IPS DF 6.9 (cell line): ENCODE measurements at regions not wholly inside any gene's neighbourhood (a gene's known extent, or its start where the extent isn't known, plus 50 kb on each side); places are given as distances from the start of the nearest gene placed in this dataset.

Source experiments
- DNase-seq: peaks from one replicate; pipeline ENCODE4 v3.0.0-alpha.2; 2013; ENCODE audit warnings: low read depth, low spot score
- H3K27ac ChIP-seq: one replicate; pipeline ENCODE4 v1.5.1; 2013; ENCODE audit warnings: low read length, control low read depth
- H3K27me3 ChIP-seq: 2 replicates; pipeline ENCODE4 v1.6.1; 2013; ENCODE audit warnings: mild to moderate bottlenecking, low read length; ENCODE audit not compliant: control insufficient read depth, insufficient read depth
- H3K36me3 ChIP-seq: 2 replicates; pipeline ENCODE4 v1.6.1; 2013; ENCODE audit warnings: low read length; ENCODE audit not compliant: control insufficient read depth, insufficient read depth
- H3K4me1 ChIP-seq: 2 replicates; pipeline ENCODE4 v1.6.1; 2013; ENCODE audit warnings: low read length; ENCODE audit not compliant: control insufficient read depth, insufficient read depth
- H3K4me3 ChIP-seq: 2 replicates; pipeline ENCODE4 v1.5.1; 2013; ENCODE audit warnings: mild to moderate bottlenecking, low read length
- H3K9me3 ChIP-seq: 2 replicates; pipeline ENCODE4 v1.6.1; 2013; ENCODE audit warnings: low read length, inconsistent platforms; ENCODE audit not compliant: control insufficient read depth, insufficient read depth
- WGBS: extraction: QIAGEN DNeasy Blood & Tissue Kit; methylation state at CpG from one replicate; pipeline ENCODE4 v1.1.7; 2013; ENCODE audit warnings: mixed read lengths, missing lambda C conversion rate; ENCODE audit not compliant: insufficient read length, insufficient coverage; 5-methylcytosine and 5-hydroxymethylcytosine counted together

DNA sequence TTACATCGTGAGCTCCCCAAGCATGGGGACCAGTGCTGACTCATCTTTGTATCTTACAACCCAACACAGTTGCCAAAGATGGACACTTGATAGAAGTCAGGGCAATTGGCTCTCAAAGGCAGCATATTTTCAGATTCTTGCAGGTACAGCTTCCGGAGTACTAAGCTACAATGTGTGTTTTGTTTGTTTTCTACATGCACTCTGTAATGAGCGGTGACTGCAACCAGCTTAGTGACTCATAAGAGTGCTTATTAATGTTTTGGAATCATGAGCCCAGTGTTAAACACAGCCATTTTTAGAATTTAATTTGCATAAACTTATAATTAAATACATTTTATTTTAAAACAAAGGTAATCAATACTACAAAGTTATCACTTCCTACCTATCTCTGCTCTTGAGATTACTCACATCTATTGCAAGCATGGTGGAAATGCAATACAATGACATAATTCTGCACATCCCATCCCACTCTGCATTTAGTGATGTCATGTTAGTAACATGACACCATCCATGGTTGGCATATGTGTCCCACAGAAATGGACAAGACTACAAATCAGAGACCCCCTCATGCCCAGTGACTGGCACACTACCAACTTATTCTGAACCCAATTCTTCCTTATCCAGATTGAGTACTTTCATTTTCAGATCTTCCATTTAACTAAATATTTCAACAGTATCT lies 399.8 kb upstream of the ST6GAL2 start:
- no CpG with 5 or more reads among the region's 3 CpGs for WGBS
- Histone ChIP-seq H3K4me3 (no peak overlapping the region), H3K36me3 (no peaks in the 10 kb centered on the region), H3K27ac (no peak overlapping the region), H3K4me1 (no peaks in the 10 kb centered on the region), H3K27me3 (no peaks in the 10 kb centered on the region), H3K9me3 (no peaks in the 10 kb centered on the region)
- no peak for DNase-seq

DNA sequence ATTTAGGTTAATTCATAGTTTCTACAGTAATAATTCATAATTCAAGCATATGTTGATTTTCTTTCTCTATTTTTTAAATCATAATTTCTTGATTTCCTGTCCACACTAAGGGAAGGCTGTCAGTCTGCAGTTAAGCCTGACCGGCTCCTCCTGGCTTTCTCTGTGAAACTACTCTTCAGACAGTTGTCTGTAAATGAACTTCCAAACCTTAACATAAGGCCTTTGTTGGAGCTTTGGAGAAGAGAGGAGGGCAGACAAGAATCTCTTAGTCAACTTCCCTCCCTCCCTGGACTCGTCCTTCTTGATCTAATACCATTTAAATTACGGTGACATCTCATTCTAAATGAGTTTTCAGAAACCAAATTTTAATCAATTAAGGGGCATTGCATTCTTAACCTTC lies 404.1 kb upstream of the ST6GAL2 start:
- Histone ChIP-seq H3K27ac (no peak overlapping the region), H3K4me1 (no peaks in the 10 kb centered on the region), H3K27me3 (no peaks in the 10 kb centered on the region), H3K36me3 (no peaks in the 10 kb centered on the region), H3K9me3 (no peaks in the 10 kb centered on the region), H3K4me3 (no peak overlapping the region)
- no CpG with 5 or more reads among the region's 3 CpGs for WGBS
- DNase-seq: no peak

DNA sequence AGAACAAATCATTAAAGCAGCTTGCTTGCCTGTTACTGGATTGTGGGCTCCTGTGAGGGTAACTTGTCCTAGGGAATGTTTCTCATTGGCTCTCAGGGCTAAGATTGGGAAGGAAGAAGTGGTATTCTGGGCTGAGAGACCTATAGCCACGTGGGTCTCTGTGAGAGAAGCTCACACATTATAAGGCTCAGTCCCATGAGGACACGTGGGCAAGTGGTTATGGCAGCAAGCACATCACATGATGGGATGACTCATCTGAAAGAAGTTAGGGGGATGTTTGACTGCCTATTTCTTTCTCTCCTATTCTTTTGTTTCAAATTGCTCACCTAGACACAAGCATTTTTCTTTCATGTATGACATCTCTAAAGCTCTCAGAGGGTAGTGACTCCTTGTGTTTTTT lies 418.0 kb upstream of the ST6GAL2 start:
- H3K9me3 ChIP-seq: no peaks in the 10 kb centered on the region
- H3K4me3 ChIP-seq: no peak overlapping the region
- H3K27me3 ChIP-seq: no peaks in the 10 kb centered on the region
- no peaks in the 10 kb centered on the region for H3K36me3 ChIP-seq
- H3K4me1 ChIP-seq: no peaks in the 10 kb centered on the region
- DNase-seq: no peak
- no CpG with 5 or more reads among the region's 2 CpGs for WGBS
- H3K27ac ChIP-seq: no peak overlapping the region

DNA sequence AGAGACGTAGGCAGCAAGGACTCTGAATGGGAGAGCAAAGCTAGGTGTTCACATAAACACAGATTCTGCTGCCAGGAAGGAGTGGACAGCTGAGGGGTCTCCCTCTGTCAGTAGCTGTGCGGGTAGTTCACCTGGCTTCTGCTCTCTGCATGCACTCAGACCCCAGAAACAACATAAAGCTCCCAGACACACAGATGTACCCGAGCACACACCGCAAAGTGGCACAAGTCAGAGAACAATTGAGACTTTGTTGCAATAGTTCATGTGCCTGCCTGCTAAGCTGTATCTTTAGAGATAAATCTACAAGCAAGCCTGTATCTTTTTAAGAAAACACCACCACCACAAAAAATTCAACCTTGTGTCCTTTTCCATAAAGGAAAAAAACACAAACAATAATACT lies 420.0 kb upstream of the ST6GAL2 start:
- no peak overlapping the region for H3K27ac ChIP-seq
- H3K36me3 ChIP-seq: no peaks in the 10 kb centered on the region
- H3K9me3 ChIP-seq: no peaks in the 10 kb centered on the region
- DNase-seq: no peak
- H3K4me1 ChIP-seq: no peaks in the 10 kb centered on the region
- WGBS: no CpG with 5 or more reads among the region's 4 CpGs
- no peaks in the 10 kb centered on the region for H3K27me3 ChIP-seq
- no peak overlapping the region for H3K4me3 ChIP-seq

DNA sequence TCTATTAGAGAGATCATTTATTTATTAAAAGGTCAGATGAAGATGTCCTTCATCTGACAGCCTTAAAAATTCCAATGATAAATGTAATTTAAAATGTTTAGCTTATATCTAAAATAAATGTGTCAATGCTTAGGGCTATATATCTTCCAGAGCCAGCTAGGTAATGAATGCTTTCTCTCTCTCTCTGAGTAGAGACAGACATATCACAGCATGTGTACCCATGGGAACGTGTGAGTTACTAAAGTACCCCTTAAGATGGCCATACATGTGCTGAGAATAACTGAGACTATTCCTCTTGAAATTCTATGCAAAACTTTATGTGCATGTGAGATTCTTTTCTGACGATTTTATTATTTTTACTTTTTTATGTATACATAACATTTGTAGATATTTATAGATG lies 420.9 kb upstream of the ST6GAL2 start:
- no peaks in the 10 kb centered on the region for H3K4me1 ChIP-seq
- H3K9me3 ChIP-seq: no peaks in the 10 kb centered on the region
- WGBS: no CpG with 5 or more reads among the region's 2 CpGs
- no peak for DNase-seq
- no peaks in the 10 kb centered on the region for H3K36me3 ChIP-seq
- H3K4me3 ChIP-seq: no peak overlapping the region
- no peaks in the 10 kb centered on the region for H3K27me3 ChIP-seq
- no peak overlapping the region for H3K27ac ChIP-seq

DNA sequence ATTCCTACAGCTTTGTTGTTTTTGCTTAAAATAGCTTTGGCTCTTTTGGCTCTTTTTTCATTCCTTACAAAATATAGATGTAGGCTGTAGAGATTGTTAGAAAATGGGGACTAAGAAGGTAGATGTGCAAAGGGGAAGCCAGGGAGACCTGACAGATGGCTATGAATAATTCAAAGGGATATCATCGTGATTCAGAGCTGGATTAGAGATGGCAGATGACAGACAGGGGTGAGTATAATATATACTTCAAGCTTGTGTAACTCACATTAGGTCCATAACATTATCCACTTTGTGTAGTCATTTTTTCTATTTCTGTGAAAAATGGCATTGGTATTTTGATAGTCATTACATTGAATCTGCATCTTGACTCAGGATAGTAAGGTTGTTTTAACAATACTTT lies 422.9 kb upstream of the ST6GAL2 start:
- no peaks in the 10 kb centered on the region for H3K4me1 ChIP-seq
- H3K4me3 ChIP-seq: no peak overlapping the region
- no peak for DNase-seq
- H3K9me3 ChIP-seq: no peaks in the 10 kb centered on the region
- no peaks in the 10 kb centered on the region for H3K36me3 ChIP-seq
- no peaks in the 10 kb centered on the region for H3K27me3 ChIP-seq
- WGBS: no CpG with 5 or more reads among the region's 1 CpG
- H3K27ac ChIP-seq: no peak overlapping the region

DNA sequence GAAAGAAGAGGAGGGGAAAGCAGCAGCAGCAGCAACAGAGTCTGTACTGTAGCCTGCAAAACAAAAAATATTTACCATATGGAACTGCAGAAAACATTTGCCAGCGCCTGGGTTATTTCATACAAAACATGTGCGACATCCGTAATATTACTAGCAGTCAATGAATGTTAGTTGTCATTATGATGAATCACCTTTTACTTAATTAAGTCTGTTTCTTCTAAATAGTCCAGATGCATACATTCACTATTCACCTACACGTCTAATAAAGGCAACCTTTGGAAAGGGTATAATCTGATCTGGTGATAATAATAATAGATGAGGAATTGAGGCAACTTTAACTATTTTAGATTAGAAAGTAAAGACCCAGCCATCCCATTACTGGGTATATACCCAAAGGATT lies 426.3 kb upstream of the ST6GAL2 start:
- Histone ChIP-seq H3K9me3 (no peaks in the 10 kb centered on the region), H3K4me3 (no peak overlapping the region), H3K27ac (no peak overlapping the region), H3K4me1 (no peaks in the 10 kb centered on the region), H3K36me3 (no peaks in the 10 kb centered on the region), H3K27me3 (no peaks in the 10 kb centered on the region)
- no CpG with 5 or more reads among the region's 4 CpGs for WGBS
- no peak for DNase-seq

DNA sequence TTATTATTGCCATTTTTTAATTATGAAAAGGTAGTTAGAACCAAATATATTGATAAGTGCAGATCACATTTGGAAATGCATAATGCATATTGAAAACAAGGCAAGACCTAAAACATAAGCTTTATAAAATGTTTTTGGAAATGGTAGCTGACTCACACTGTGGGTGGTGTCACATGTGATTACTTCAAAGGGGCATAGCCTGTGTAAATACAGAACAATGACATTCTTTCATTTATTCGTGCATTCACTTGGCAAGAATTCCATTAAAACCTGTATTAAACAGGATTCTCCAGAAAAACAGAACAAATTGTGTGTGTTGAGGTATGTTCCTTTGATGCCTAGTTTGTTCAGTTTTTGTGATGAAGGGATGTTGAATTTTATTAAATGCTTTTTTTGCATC lies 427.3 kb upstream of the ST6GAL2 start:
- no peaks in the 10 kb centered on the region for H3K27me3 ChIP-seq
- H3K4me3 ChIP-seq: no peak overlapping the region
- H3K27ac ChIP-seq: no peak overlapping the region
- H3K36me3 ChIP-seq: no peaks in the 10 kb centered on the region
- no peak for DNase-seq
- WGBS: no CpG with 5 or more reads among the region's 1 CpG
- H3K9me3 ChIP-seq: no peaks in the 10 kb centered on the region
- no peaks in the 10 kb centered on the region for H3K4me1 ChIP-seq

DNA sequence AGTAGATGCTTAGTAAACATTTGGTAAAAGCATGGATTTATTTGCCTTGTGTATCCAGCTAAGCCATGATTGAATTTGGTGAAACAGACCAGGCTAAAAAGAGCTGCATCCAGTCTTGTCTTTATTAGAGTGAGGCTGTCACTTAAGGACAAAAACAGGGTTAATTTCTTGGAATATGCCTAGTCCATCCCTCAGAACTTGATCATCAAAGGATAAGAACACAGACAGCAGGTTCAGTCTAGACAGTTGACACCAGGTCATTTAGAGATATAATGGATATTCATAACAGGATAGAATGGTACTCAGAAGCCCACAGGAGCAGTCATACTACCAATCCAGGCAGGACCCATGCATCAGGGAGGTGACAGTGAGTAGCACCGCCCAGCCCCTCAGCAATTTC lies 434.9 kb upstream of the ST6GAL2 start:
- no peak overlapping the region for H3K4me3 ChIP-seq
- H3K9me3 ChIP-seq: no peaks in the 10 kb centered on the region
- DNase-seq: no peak
- H3K36me3 ChIP-seq: no peaks in the 10 kb centered on the region
- no peaks in the 10 kb centered on the region for H3K27me3 ChIP-seq
- WGBS: no CpG with 5 or more reads among the region's 1 CpG
- no peak overlapping the region for H3K27ac ChIP-seq
- no peaks in the 10 kb centered on the region for H3K4me1 ChIP-seq

DNA sequence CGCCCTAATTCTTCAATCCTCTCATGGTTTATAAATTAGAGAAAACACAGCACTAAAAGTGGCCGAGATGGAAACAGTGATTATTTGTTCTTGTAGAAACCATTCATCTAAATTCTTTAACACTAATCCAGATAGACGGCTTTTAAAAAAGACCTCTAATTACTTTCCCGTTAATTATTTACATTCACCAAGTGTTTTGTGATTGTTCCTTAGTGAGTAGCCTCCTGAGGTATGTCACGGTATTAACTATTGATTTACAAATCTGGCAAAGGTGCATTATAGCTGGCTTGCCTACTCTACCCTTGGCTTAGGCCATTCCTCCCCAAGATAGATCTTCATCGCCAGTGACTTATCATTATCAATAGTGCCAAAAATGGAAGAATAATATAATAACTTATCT lies 436.4 kb upstream of the ST6GAL2 start:
- Histone ChIP-seq H3K4me3 (no peak overlapping the region), H3K27ac (no peak overlapping the region), H3K27me3 (no peaks in the 10 kb centered on the region), H3K4me1 (no peaks in the 10 kb centered on the region), H3K9me3 (no peaks in the 10 kb centered on the region), H3K36me3 (no peaks in the 10 kb centered on the region)
- DNase-seq: no peak
- 100% methylated on average over 2 of the region's 6 CpGs for WGBS

DNA sequence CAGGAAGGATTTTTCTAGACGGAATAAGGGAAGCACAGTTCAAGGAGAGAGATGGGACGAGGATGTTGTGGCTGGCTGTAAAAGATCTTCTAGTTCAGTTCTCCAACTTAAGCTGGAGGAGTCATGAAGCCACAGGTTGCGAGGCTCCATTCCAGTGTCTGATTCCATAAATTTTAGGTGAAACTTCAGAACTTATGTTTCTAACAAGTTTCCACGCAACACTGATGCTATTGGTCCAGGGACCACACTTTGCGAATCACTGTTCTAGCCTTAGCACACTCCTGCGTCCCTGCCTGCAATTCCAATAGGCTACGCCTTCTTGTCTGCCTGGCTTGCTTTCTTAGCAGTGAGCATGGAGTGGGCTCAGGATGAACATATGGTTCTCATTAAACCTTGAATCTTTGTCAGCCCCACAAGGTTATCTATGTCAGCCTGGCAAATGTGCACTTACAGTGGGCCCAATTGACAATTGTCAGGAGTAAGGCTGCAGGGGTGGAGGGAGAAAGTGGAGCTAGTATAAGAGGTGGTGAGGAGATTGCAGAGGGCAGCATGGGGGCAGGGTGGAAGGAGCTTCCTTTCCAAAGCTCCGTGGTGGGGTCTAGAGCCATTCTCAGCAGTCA lies 438.1 kb upstream of the ST6GAL2 start:
- no peak for DNase-seq
- Histone ChIP-seq H3K4me1 (no peaks in the 10 kb centered on the region), H3K27me3 (no peaks in the 10 kb centered on the region), H3K36me3 (no peaks in the 10 kb centered on the region), H3K4me3 (no peak overlapping the region), H3K27ac (no peak overlapping the region), H3K9me3 (no peaks in the 10 kb centered on the region)
- no CpG with 5 or more reads among the region's 8 CpGs for WGBS
